ENCODE measurements at regions not wholly inside any gene's neighbourhood (a gene's known extent, or its start where the extent isn't known, plus 50 kb on each side); places are given as distances from the start of the nearest gene placed in this dataset.

- no peaks in the 10 kb centered on the region for H3K4me1 ChIP-seq (ENCODE audit: control insufficient read depth in 2 of 2, insufficient read depth in 2 of 2, low read length in 2 of 2)
- no peak overlapping the region for H3K27ac ChIP-seq (ENCODE audit: low read depth in 1 of 2, low read length in 1 of 2)
- H3K36me3 ChIP-seq (ENCODE audit: control insufficient read depth in 2 of 2, insufficient read depth in 2 of 2, low read length in 1 of 2) = no peaks in the 10 kb centered on the region
- no peaks in the 10 kb centered on the region for H3K27me3 ChIP-seq (ENCODE audit: control insufficient read depth in 2 of 2, insufficient read depth in 1 of 2, low read length in 1 of 2)
- H3K4me3 ChIP-seq (ENCODE audit: low read length in 2 of 2) = no peak overlapping the region
- DNase-seq (ENCODE audit: low read depth in 6 of 9, low spot score in 9 of 9) = no peak
- H3K9me3 ChIP-seq (ENCODE audit: control insufficient read depth in 2 of 2, insufficient read depth in 1 of 2, low read length in 1 of 2) = no peaks in the 10 kb centered on the region
- 92% methylated on average over 25 of the region's 25 CpGs for WGBS
Observed at GRCh38 chr18:78518805-78519204, 460.8 kb upstream of the SALL3 start.

DNA sequence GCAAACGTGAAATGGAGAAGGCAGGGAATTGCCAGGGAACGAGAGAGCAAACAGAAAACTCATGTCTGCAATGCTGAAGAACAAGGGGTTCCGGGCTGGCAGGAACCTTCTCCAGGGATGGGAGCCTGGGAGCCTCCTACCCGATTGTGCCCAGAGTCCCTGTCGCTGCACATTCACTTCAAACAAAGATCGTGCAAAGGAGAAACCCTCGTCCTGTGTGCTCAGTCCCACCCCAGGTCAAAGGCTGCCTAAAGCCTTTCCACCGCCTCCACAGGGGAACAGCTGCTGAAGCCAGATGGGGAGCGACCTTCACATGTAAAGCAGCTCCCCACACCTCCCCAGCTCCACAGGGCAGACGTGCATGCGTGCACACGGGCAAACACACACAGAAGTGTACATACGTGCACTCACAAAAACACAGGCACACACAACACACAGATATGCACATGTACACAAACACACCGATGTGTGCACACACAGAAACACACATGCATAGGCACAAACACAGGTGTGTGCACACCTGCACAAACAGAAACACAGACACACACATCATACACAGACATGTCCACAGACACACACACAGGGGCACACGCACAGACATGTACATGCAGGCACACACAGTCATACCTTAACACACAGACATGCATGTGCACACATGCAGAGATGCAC, 460.1 kb upstream of the SALL3 start:
- no peaks in the 10 kb centered on the region for H3K9me3 ChIP-seq (ENCODE audit: control insufficient read depth in 2 of 2, insufficient read depth in 1 of 2, low read length in 1 of 2)
- H3K4me1 ChIP-seq (ENCODE audit: control insufficient read depth in 2 of 2, insufficient read depth in 2 of 2, low read length in 2 of 2) = no peaks in the 10 kb centered on the region
- H3K27me3 ChIP-seq (ENCODE audit: control insufficient read depth in 2 of 2, insufficient read depth in 1 of 2, low read length in 1 of 2) = no peaks in the 10 kb centered on the region
- 94% methylated on average over 15 of the region's 15 CpGs for WGBS
- H3K27ac ChIP-seq (ENCODE audit: low read depth in 1 of 2, low read length in 1 of 2) = no peak overlapping the region
- no peaks in the 10 kb centered on the region for H3K36me3 ChIP-seq (ENCODE audit: control insufficient read depth in 2 of 2, insufficient read depth in 2 of 2, low read length in 1 of 2)
- H3K4me3 ChIP-seq (ENCODE audit: low read length in 2 of 2) = no peak overlapping the region
- DNase-seq (ENCODE audit: low read depth in 6 of 9, low spot score in 9 of 9) = no peak

GRCh38 chr18:78521136-78521535, 458.5 kb upstream of the SALL3 start:
- H3K27me3 ChIP-seq (ENCODE audit: control insufficient read depth in 2 of 2, insufficient read depth in 1 of 2, low read length in 1 of 2) = no peaks in the 10 kb centered on the region
- no peak overlapping the region for H3K4me3 ChIP-seq (ENCODE audit: low read length in 2 of 2)
- no peak overlapping the region for H3K27ac ChIP-seq (ENCODE audit: low read depth in 1 of 2, low read length in 1 of 2)
- H3K4me1 ChIP-seq (ENCODE audit: control insufficient read depth in 2 of 2, insufficient read depth in 2 of 2, low read length in 2 of 2) = no peaks in the 10 kb centered on the region
- no peaks in the 10 kb centered on the region for H3K36me3 ChIP-seq (ENCODE audit: control insufficient read depth in 2 of 2, insufficient read depth in 2 of 2, low read length in 1 of 2)
- H3K9me3 ChIP-seq (ENCODE audit: control insufficient read depth in 2 of 2, insufficient read depth in 1 of 2, low read length in 1 of 2) = no peaks in the 10 kb centered on the region
- no peak for DNase-seq (ENCODE audit: low read depth in 6 of 9, low spot score in 9 of 9)
- 84% methylated on average over 11 of the region's 11 CpGs for WGBS

- no peaks in the 10 kb centered on the region for H3K4me1 ChIP-seq (ENCODE audit: control insufficient read depth in 2 of 2, insufficient read depth in 2 of 2, low read length in 2 of 2)
- no peaks in the 10 kb centered on the region for H3K36me3 ChIP-seq (ENCODE audit: control insufficient read depth in 2 of 2, insufficient read depth in 2 of 2, low read length in 1 of 2)
- 97% methylated on average over 8 of the region's 8 CpGs for WGBS
- H3K4me3 ChIP-seq (ENCODE audit: low read length in 2 of 2) = no peak overlapping the region
- H3K27ac ChIP-seq (ENCODE audit: low read depth in 1 of 2, low read length in 1 of 2) = no peak overlapping the region
- H3K27me3 ChIP-seq (ENCODE audit: control insufficient read depth in 2 of 2, insufficient read depth in 1 of 2, low read length in 1 of 2) = no peaks in the 10 kb centered on the region
- H3K9me3 ChIP-seq (ENCODE audit: control insufficient read depth in 2 of 2, insufficient read depth in 1 of 2, low read length in 1 of 2) = no peaks in the 10 kb centered on the region
- no peak for DNase-seq (ENCODE audit: low read depth in 6 of 9, low spot score in 9 of 9)
Observed at GRCh38 chr18:78521744-78522143, 457.9 kb upstream of the SALL3 start.

DNA sequence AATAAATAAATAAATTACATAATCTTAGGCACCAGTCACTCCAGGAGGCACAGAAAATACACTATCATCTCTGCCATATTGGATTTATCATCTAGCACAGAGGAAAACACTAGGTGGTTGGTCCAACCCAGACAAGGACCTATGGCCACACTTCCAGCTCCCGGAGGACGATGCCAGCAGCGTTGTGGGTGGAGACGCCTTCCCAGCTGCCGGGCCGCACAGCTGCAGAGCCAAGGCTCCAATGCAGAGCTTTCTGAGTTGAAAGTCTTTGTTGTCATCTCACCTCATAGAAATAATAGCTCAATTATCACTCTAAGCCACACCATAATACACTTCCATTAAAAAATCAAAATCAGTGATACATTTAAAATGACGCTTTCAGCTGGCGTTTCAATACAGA, 457.1 kb upstream of the SALL3 start:
- WGBS = 99% methylated on average over 8 of the region's 8 CpGs
- no peak overlapping the region for H3K27ac ChIP-seq (ENCODE audit: low read depth in 1 of 2, low read length in 1 of 2)
- no peak for DNase-seq (ENCODE audit: low read depth in 6 of 9, low spot score in 9 of 9)
- no peaks in the 10 kb centered on the region for H3K36me3 ChIP-seq (ENCODE audit: control insufficient read depth in 2 of 2, insufficient read depth in 2 of 2, low read length in 1 of 2)
- no peaks in the 10 kb centered on the region for H3K27me3 ChIP-seq (ENCODE audit: control insufficient read depth in 2 of 2, insufficient read depth in 1 of 2, low read length in 1 of 2)
- no peak overlapping the region for H3K4me3 ChIP-seq (ENCODE audit: low read length in 2 of 2)
- no peaks in the 10 kb centered on the region for H3K4me1 ChIP-seq (ENCODE audit: control insufficient read depth in 2 of 2, insufficient read depth in 2 of 2, low read length in 2 of 2)
- no peaks in the 10 kb centered on the region for H3K9me3 ChIP-seq (ENCODE audit: control insufficient read depth in 2 of 2, insufficient read depth in 1 of 2, low read length in 1 of 2)

DNA sequence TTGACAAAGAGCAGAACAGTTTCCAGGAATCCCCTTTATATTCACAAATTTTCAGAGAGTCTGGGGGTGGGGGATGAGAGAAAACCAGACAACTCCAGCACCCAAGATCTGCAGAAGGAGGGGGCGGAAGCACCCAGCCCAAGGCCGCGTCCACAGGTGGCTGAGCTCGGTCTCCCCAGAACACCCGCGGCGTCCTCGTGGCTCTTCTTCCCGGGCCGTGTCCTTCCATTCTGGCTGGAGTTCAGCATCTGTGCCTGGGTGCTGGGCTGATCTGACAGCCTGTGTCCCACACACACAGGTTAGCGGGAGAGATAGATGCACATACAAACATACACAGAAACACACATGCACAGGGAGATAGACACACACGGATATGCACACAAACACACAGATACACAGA, 455.8 kb upstream of the SALL3 start:
- Histone ChIP-seq H3K36me3 (ENCODE audit: control insufficient read depth in 2 of 2, insufficient read depth in 2 of 2, low read length in 1 of 2) (no peaks in the 10 kb centered on the region), H3K9me3 (ENCODE audit: control insufficient read depth in 2 of 2, insufficient read depth in 1 of 2, low read length in 1 of 2) (no peaks in the 10 kb centered on the region), H3K27me3 (ENCODE audit: control insufficient read depth in 2 of 2, insufficient read depth in 1 of 2, low read length in 1 of 2) (no peaks in the 10 kb centered on the region), H3K4me3 (ENCODE audit: low read length in 2 of 2) (no peak overlapping the region), H3K27ac (ENCODE audit: low read depth in 1 of 2, low read length in 1 of 2) (no peak overlapping the region), H3K4me1 (ENCODE audit: control insufficient read depth in 2 of 2, insufficient read depth in 2 of 2, low read length in 2 of 2) (no peaks in the 10 kb centered on the region)
- WGBS = 85% methylated on average over 12 of the region's 12 CpGs
- DNase-seq (ENCODE audit: low read depth in 6 of 9, low spot score in 9 of 9) = no peak

DNA sequence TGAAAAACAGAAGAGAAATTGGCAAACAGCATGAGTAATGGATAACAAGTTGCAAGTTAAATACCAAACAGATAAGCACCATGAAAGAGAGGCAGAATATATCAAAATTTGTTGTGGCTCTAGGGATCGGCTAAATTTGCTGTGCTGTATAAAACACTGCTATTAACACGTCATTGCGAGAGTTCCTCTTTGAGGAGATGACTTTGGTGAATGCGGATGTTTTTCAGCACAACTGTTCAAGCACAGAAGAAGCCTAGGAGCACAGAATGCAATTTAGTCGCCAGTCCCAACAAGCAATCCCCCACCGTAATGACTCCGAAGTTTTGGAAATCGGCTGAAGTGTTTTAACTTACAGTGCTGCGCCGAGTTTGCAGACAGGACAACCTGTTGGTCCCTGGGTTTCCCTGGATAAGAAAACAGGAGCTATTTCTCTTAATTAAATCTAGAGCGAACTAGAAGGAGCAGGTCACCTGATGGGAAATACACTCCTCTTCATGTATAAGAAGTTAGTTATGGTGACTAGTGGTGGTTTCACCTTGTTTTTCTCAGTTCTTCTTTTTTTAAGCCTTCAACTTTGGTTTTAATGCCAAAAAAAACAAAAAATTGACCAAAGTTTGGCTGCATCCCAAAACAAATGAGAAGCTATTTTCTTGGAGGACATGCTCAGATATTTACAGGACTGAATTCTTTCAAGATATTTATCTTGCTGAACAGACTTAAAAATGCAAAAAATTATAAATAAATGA, 454.1 kb upstream of the SALL3 start:
- H3K36me3 ChIP-seq (ENCODE audit: control insufficient read depth in 2 of 2, insufficient read depth in 2 of 2, low read length in 1 of 2) = no peaks in the 10 kb centered on the region
- no peak overlapping the region for H3K4me3 ChIP-seq (ENCODE audit: low read length in 2 of 2)
- H3K4me1 ChIP-seq (ENCODE audit: control insufficient read depth in 2 of 2, insufficient read depth in 2 of 2, low read length in 2 of 2) = no peaks in the 10 kb centered on the region
- DNase-seq (ENCODE audit: low read depth in 6 of 9, low spot score in 9 of 9) = peak in 1 of 9 donors; percentile 6
- 68% methylated on average over 11 of the region's 11 CpGs for WGBS
- no peak overlapping the region for H3K27ac ChIP-seq (ENCODE audit: low read depth in 1 of 2, low read length in 1 of 2)
- H3K9me3 ChIP-seq (ENCODE audit: control insufficient read depth in 2 of 2, insufficient read depth in 1 of 2, low read length in 1 of 2) = no peaks in the 10 kb centered on the region
- H3K27me3 ChIP-seq (ENCODE audit: control insufficient read depth in 2 of 2, insufficient read depth in 1 of 2, low read length in 1 of 2) = no peaks in the 10 kb centered on the region

- Histone ChIP-seq H3K4me1 (ENCODE audit: control insufficient read depth in 2 of 2, insufficient read depth in 2 of 2, low read length in 2 of 2) (no peaks in the 10 kb centered on the region), H3K27ac (ENCODE audit: low read depth in 1 of 2, low read length in 1 of 2) (no peak overlapping the region), H3K36me3 (ENCODE audit: control insufficient read depth in 2 of 2, insufficient read depth in 2 of 2, low read length in 1 of 2) (no peaks in the 10 kb centered on the region), H3K4me3 (ENCODE audit: low read length in 2 of 2) (no peak overlapping the region), H3K27me3 (ENCODE audit: control insufficient read depth in 2 of 2, insufficient read depth in 1 of 2, low read length in 1 of 2) (no peaks in the 10 kb centered on the region), H3K9me3 (ENCODE audit: control insufficient read depth in 2 of 2, insufficient read depth in 1 of 2, low read length in 1 of 2) (no peaks in the 10 kb centered on the region)
- no peak for DNase-seq (ENCODE audit: low read depth in 6 of 9, low spot score in 9 of 9)
- WGBS = 88% methylated on average over 10 of the region's 10 CpGs
Observed at GRCh38 chr18:78526275-78526674, 453.3 kb upstream of the SALL3 start.

- H3K27me3 ChIP-seq (ENCODE audit: control insufficient read depth in 2 of 2, insufficient read depth in 1 of 2, low read length in 1 of 2) = no peaks in the 10 kb centered on the region
- no peaks in the 10 kb centered on the region for H3K4me1 ChIP-seq (ENCODE audit: control insufficient read depth in 2 of 2, insufficient read depth in 2 of 2, low read length in 2 of 2)
- no peak for DNase-seq (ENCODE audit: low read depth in 6 of 9, low spot score in 9 of 9)
- H3K27ac ChIP-seq (ENCODE audit: low read depth in 1 of 2, low read length in 1 of 2) = no peak overlapping the region
- H3K4me3 ChIP-seq (ENCODE audit: low read length in 2 of 2) = no peak overlapping the region
- no peaks in the 10 kb centered on the region for H3K36me3 ChIP-seq (ENCODE audit: control insufficient read depth in 2 of 2, insufficient read depth in 2 of 2, low read length in 1 of 2)
- H3K9me3 ChIP-seq (ENCODE audit: control insufficient read depth in 2 of 2, insufficient read depth in 1 of 2, low read length in 1 of 2) = no peaks in the 10 kb centered on the region
- WGBS = 93% methylated on average over 19 of the region's 19 CpGs
Observed at GRCh38 chr18:78526923-78527711, 452.5 kb upstream of the SALL3 start.

Data from thymus (tissue), 11 donors.